ENCODE measurements at regions not wholly inside any gene's neighbourhood (a gene's known extent, or its start where the extent isn't known, plus 50 kb on each side); places are given as distances from the start of the nearest gene placed in this dataset.

GRCh38 chr1:191457889-191458288 lies 700.4 kb upstream of the RGS18 start:
- intact Hi-C loops (cut with DNase I; ENCODE audit: low total_unique reads): no loop called here
- TF ChIP-seq POLR2A (IDR thresholded peaks at IDR 0.05) (no peak), POLR2AphosphoS5 (IDR thresholded peaks at IDR 0.05) (no peak), CTCF (IDR thresholded peaks at IDR 0.05) (no peak)
- H3K4me3 ChIP-seq: no peak overlapping the region
- no peaks in the 10 kb centered on the region for H3K9me3 ChIP-seq
- no peaks in the 10 kb centered on the region for H3K36me3 ChIP-seq
- no peak overlapping the region for H3K27ac ChIP-seq
- H3K4me1 ChIP-seq: no peaks in the 10 kb centered on the region
- no peaks in the 10 kb centered on the region for H3K27me3 ChIP-seq
- no peak for DNase-seq (ENCODE audit: low spot score in 2 of 2)

- no peak for DNase-seq (ENCODE audit: low spot score in 2 of 2)
- Histone ChIP-seq H3K9me3 (no peaks in the 10 kb centered on the region), H3K36me3 (no peaks in the 10 kb centered on the region), H3K27ac (no peak overlapping the region), H3K4me3 (no peak overlapping the region), H3K27me3 (no peaks in the 10 kb centered on the region), H3K4me1 (no peaks in the 10 kb centered on the region)
- TF ChIP-seq CTCF (IDR thresholded peaks at IDR 0.05): no peak
- no peak for TF ChIP-seq POLR2AphosphoS5 (IDR thresholded peaks at IDR 0.05)
- TF ChIP-seq POLR2A (IDR thresholded peaks at IDR 0.05): no peak
- intact Hi-C loops (cut with DNase I; ENCODE audit: low total_unique reads): no loop called here
Observed at GRCh38 chr1:191460234-191460633, 698.0 kb upstream of the RGS18 start.

GRCh38 chr1:191483988-191484387 lies 674.3 kb upstream of the RGS18 start:
- no peak for DNase-seq (ENCODE audit: low spot score in 2 of 2)
- TF ChIP-seq CTCF (IDR thresholded peaks at IDR 0.05) (no peak), POLR2AphosphoS5 (IDR thresholded peaks at IDR 0.05) (no peak), POLR2A (IDR thresholded peaks at IDR 0.05) (no peak)
- no peaks in the 10 kb centered on the region for H3K36me3 ChIP-seq
- no peaks in the 10 kb centered on the region for H3K27me3 ChIP-seq
- H3K27ac ChIP-seq: no peak overlapping the region
- intact Hi-C loops (cut with DNase I; ENCODE audit: low total_unique reads): no loop called here
- H3K9me3 ChIP-seq: peaks cover 0 to 13% of the 10 kb centered on the region in 2 donors
- no peaks in the 10 kb centered on the region for H3K4me1 ChIP-seq
- no peak overlapping the region for H3K4me3 ChIP-seq

- H3K9me3 ChIP-seq: peaks cover 0 to 12% of the 10 kb centered on the region in 2 donors
- no peak for DNase-seq (ENCODE audit: low spot score in 2 of 2)
- intact Hi-C loops (cut with DNase I; ENCODE audit: low total_unique reads): no loop called here
- no peaks in the 10 kb centered on the region for H3K36me3 ChIP-seq
- H3K4me1 ChIP-seq: no peaks in the 10 kb centered on the region
- H3K27ac ChIP-seq: no peak overlapping the region
- no peak overlapping the region for H3K4me3 ChIP-seq
- H3K27me3 ChIP-seq: no peaks in the 10 kb centered on the region
- TF ChIP-seq POLR2AphosphoS5 (IDR thresholded peaks at IDR 0.05): no peak
- TF ChIP-seq POLR2A (IDR thresholded peaks at IDR 0.05): no peak
- no peak for TF ChIP-seq CTCF (IDR thresholded peaks at IDR 0.05)
Observed at GRCh38 chr1:191490303-191490702, 668.0 kb upstream of the RGS18 start.

- H3K9me3 ChIP-seq: no peaks in the 10 kb centered on the region
- H3K4me1 ChIP-seq: no peaks in the 10 kb centered on the region
- H3K27ac ChIP-seq: no peak overlapping the region
- H3K27me3 ChIP-seq: no peaks in the 10 kb centered on the region
- H3K4me3 ChIP-seq: no peak overlapping the region
- H3K36me3 ChIP-seq: no peaks in the 10 kb centered on the region
- no peak for DNase-seq (ENCODE audit: low spot score in 2 of 2)
- TF ChIP-seq POLR2A (IDR thresholded peaks at IDR 0.05) (no peak), POLR2AphosphoS5 (IDR thresholded peaks at IDR 0.05) (no peak), CTCF (IDR thresholded peaks at IDR 0.05) (no peak)
- intact Hi-C loops (cut with DNase I; ENCODE audit: low total_unique reads): no loop called here
Observed at GRCh38 chr1:191495040-191495439, 663.2 kb upstream of the RGS18 start.
